Astrocyte (in vitro differentiated cells and primary cell): ENCODE measurements at regions not wholly inside any gene's neighbourhood (a gene's known extent, or its start where the extent isn't known, plus 50 kb on each side); places are given as distances from the start of the nearest gene placed in this dataset.
A peak's percentile ranks its signal among the peaks of the same experiment; 100 is the strongest.
"Not testable (repeated sequence)": the region's sequence is repeated elsewhere in the genome, so short reads cannot be mapped to it uniquely, and the experiment has no call there.

Source experiments
- DNase-seq: peaks from one replicate; pipeline ENCODE4 v3.0.0-alpha.2; 2010; ENCODE audit warnings: low read depth
- FAIRE-seq: peaks from 2 replicates; lab custom pipeline; 2011; peaks lifted over from hg19 to GRCh38; lab: Jason Lieb, UNC
- H2AFZ ChIP-seq: 2 replicates; pipeline ENCODE4 v1.6.0; 2012; ENCODE audit warnings: low read depth, low read length, inconsistent platforms
- H3K27ac ChIP-seq: 2 replicates; pipeline ENCODE4 v1.5.1; 2011; ENCODE audit warnings: low read depth, low read length, inconsistent platforms
- H3K27me3 ChIP-seq: 2 replicates; pipeline ENCODE4 v1.6.0; 2011; ENCODE audit warnings: low read length, inconsistent platforms; ENCODE audit not compliant: insufficient read depth
- H3K36me3 ChIP-seq: 2 replicates; pipeline ENCODE4 v1.5.1; 2011; ENCODE audit warnings: low read length, inconsistent platforms; ENCODE audit not compliant: insufficient read depth
- H3K4me1 ChIP-seq: 2 replicates; pipeline ENCODE4 v1.5.1; 2011; ENCODE audit warnings: low read length, inconsistent platforms; ENCODE audit not compliant: insufficient read depth
- H3K4me2 ChIP-seq: 2 replicates; pipeline ENCODE4 v1.6.0; 2012; ENCODE audit warnings: low read length, inconsistent platforms
- H3K4me3 ChIP-seq: 2 replicates; pipeline ENCODE4 v1.5.1; 2011; ENCODE audit warnings: low read depth, mild to moderate bottlenecking, low read length, inconsistent platforms; ENCODE audit not compliant: insufficient read depth
- H3K79me2 ChIP-seq: 2 replicates; pipeline ENCODE4 v1.6.0; 2012; ENCODE audit warnings: mild to moderate bottlenecking, low read length, inconsistent platforms; ENCODE audit not compliant: insufficient read depth
- H3K9ac ChIP-seq: 2 replicates; pipeline ENCODE4 v1.6.0; 2012; ENCODE audit warnings: mild to moderate bottlenecking, low read length, inconsistent platforms
- H3K9me3 ChIP-seq: 2 replicates; pipeline ENCODE4 v1.5.1; 2012; ENCODE audit warnings: low read depth, mild to moderate bottlenecking, low read length, inconsistent platforms; ENCODE audit not compliant: insufficient read depth
- H4K20me1 ChIP-seq: 2 replicates; pipeline ENCODE4 v1.6.0; 2012; ENCODE audit warnings: low read length, inconsistent platforms; ENCODE audit not compliant: insufficient read depth
- H3K27ac Mint-ChIP-seq: one replicate; pipeline ENCODE4 v1.8.0; 2021; ENCODE audit warnings: mild to moderate bottlenecking, mixed read lengths; ENCODE audit not compliant: unreplicated experiment
- H3K27me3 Mint-ChIP-seq: one replicate; pipeline ENCODE4 v1.8.0; 2021; ENCODE audit warnings: low read depth, mixed read lengths; ENCODE audit not compliant: unreplicated experiment
- H3K36me3 Mint-ChIP-seq: one replicate; pipeline ENCODE4 v1.8.0; 2021; ENCODE audit warnings: low read depth, mixed read lengths; ENCODE audit not compliant: unreplicated experiment
- H3K4me1 Mint-ChIP-seq: one replicate; pipeline ENCODE4 v1.8.0; 2021; ENCODE audit warnings: low read depth, mixed read lengths; ENCODE audit not compliant: unreplicated experiment
- H3K4me3 Mint-ChIP-seq: one replicate; pipeline ENCODE4 v1.8.0; 2021; ENCODE audit warnings: mild to moderate bottlenecking, moderate library complexity, mixed read lengths; ENCODE audit not compliant: unreplicated experiment
- H3K9me3 Mint-ChIP-seq: one replicate; pipeline ENCODE4 v1.8.0; 2021; ENCODE audit warnings: mild to moderate bottlenecking, mixed read lengths; ENCODE audit not compliant: unreplicated experiment
- CTCF ChIP-seq: IDR thresholded peaks from 2 replicates; pipeline ENCODE4 v1.5.1; 2011; ENCODE audit warnings: low read depth, mild to moderate bottlenecking, inconsistent platforms, low read length, moderate library complexity; ENCODE audit not compliant: insufficient read depth
- EZH2 ChIP-seq: IDR thresholded peaks from 2 replicates; pipeline ENCODE4 v1.6.1; 2012; ENCODE audit warnings: mild to moderate bottlenecking, low read length, inconsistent platforms; ENCODE audit not compliant: insufficient read depth

- Mint-ChIP-seq H3K9me3 (no peaks in the 10 kb centered on the region), H3K36me3 (peaks cover 2% of the 10 kb centered on the region), H3K4me1 (peaks cover 2% of the 10 kb centered on the region), H3K27me3 (peaks cover 25% of the 10 kb centered on the region), H3K4me3 (no peak overlapping the region), H3K27ac (no peak overlapping the region)
- peaks cover 3% of the 10 kb centered on the region for H3K4me1 ChIP-seq
- H3K4me3 ChIP-seq, result no peak overlapping the region
- TF ChIP-seq CTCF (no peak), EZH2 (no peak)
- FAIRE-seq (no peak), DNase-seq (no peak)
- H3K9me3 ChIP-seq, result no peaks in the 10 kb centered on the region
- no peak overlapping the region for H2AFZ ChIP-seq
- peaks cover 9% of the 10 kb centered on the region for H3K27me3 ChIP-seq
- no peak overlapping the region for H3K4me2 ChIP-seq
- H3K27ac ChIP-seq, result no peak overlapping the region
- H3K36me3 ChIP-seq, result no peaks in the 10 kb centered on the region
- H4K20me1 ChIP-seq, result no peaks in the 10 kb centered on the region
- no peaks in the 10 kb centered on the region for H3K79me2 ChIP-seq
- no peak overlapping the region for H3K9ac ChIP-seq
Observed at GRCh38 chr18:59079264-59079663, 60.4 kb upstream of the SEC11C start.

DNA sequence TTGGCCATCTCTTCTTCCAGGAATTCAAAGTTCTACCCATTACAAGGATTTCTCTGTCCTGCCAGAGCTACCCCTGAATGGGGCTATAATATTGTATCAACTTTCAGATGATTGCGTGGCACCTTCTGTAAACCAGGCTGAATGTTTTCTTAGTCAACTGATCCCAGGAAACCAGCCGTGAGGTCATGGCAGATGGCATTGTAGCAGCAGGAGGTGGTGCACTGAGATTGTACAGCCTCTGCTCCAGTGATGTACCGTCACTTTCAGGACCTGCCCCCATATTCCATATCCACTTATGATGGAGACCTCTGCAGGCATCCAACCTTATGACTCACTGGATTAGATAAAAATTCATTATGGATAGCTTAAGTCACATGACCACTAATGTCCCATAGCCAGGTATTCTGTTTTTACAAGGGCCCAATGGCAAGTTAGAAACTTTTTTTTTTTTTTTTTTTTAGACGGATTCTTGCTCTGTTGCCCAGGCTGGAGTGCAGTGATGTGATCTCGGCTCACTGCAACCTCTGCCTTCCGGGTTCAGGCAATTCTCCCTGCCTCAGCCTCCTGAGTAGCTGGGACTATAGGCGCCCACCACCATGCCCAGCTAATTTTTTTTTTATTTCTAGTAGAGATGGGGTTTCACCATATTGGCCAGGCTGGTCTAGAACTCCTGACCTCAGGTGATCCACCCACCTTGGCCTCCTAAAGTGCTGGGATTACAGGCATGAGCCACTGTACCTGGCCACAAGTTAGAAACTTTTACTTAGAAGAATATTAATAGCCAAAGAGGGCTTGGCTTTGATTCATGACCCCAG is 59.8 kb upstream of the SEC11C start:
- not testable (repeated sequence) for H3K4me2 ChIP-seq, H3K36me3 ChIP-seq, H2AFZ ChIP-seq, DNase-seq, H4K20me1 ChIP-seq, H3K27me3 ChIP-seq, FAIRE-seq, H3K27ac ChIP-seq, H3K79me2 ChIP-seq, H3K9ac ChIP-seq, H3K9me3 ChIP-seq, H3K27ac Mint-ChIP-seq, H3K36me3 Mint-ChIP-seq, H3K9me3 Mint-ChIP-seq, H3K4me3 Mint-ChIP-seq, H3K4me1 Mint-ChIP-seq, H3K4me1 ChIP-seq, H3K4me3 ChIP-seq
- peaks cover 23% of the 10 kb centered on the region for H3K27me3 Mint-ChIP-seq

DNA sequence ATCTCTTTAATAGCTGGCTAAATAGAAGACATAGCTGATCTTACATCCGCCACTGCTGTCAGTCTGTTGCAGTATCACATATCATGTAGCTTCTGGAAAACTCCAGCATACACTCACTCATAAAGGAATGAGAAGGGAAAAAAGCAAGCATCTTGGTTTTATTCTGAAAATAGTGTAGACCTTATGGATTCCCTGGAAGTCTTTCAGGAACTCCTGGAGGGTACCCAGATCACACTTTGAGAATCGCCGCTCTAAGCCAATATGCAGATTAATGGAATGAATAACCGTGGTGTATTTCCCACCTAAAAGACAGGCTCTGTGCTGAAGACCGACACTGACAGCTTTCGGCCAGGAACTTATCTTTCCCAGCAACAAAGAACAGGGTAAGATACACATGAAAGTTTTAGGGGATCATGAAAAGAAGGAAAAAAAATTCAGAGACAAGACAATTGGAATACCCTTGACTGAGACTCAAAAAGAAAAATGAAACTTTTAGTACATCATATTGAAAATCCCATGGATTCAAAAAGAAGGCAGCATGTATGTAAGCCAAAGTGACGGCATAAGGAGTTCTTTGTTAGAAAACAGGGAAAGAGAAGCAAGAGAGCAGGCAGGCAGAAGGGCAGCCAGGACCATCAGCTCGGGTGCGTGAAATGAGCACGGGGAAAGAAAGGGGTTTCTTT is 56.4 kb upstream of the SEC11C start:
- Histone ChIP-seq H3K4me2 (no peak overlapping the region), H3K27me3 (peaks cover 9% of the 10 kb centered on the region), H3K36me3 (no peaks in the 10 kb centered on the region), H3K27ac (no peak overlapping the region), H3K9me3 (no peaks in the 10 kb centered on the region), H3K4me3 (no peak overlapping the region), H3K79me2 (no peaks in the 10 kb centered on the region), H4K20me1 (no peaks in the 10 kb centered on the region), H2AFZ (no peak overlapping the region), H3K9ac (no peak overlapping the region), H3K4me1 (peaks cover 11% of the 10 kb centered on the region)
- no peak for DNase-seq
- H3K4me1 Mint-ChIP-seq, result peaks cover 18% of the 10 kb centered on the region
- H3K27me3 Mint-ChIP-seq, result peaks cover 14% of the 10 kb centered on the region
- no peak overlapping the region for H3K27ac Mint-ChIP-seq
- no peak for TF ChIP-seq CTCF
- peak; percentile 25 for TF ChIP-seq EZH2
- FAIRE-seq, result no peak
- no peak overlapping the region for H3K4me3 Mint-ChIP-seq
- H3K36me3 Mint-ChIP-seq, result no peaks in the 10 kb centered on the region
- H3K9me3 Mint-ChIP-seq, result no peaks in the 10 kb centered on the region
